Adrenal gland (tissue), 9 donors: ENCODE measurements at regions not wholly inside any gene's neighbourhood (a gene's known extent, or its start where the extent isn't known, plus 50 kb on each side); places are given as distances from the start of the nearest gene placed in this dataset.
"Not testable (repeated sequence)": the region's sequence is repeated elsewhere in the genome, so short reads cannot be mapped to it uniquely, and the experiment has no call there.

ENCODE experiments used
- DNase-seq, 7 donors: peaks; one replicate each; pipeline ENCODE4 v3.0.0-alpha.2; 2019 to 2020
- H3K27ac ChIP-seq, 5 donors: fragments of 200-600 bp; sonication (generic) in 4 of 5; 1 replicate in 3 of 5; 2 replicates in 2 of 5; pipeline versions ENCODE4 v1.5.1 to v1.8.0; 2016 to 2020; ENCODE audit warnings: mild to moderate bottlenecking in 1 of 5
- H3K27me3 ChIP-seq: fragments of 200-600 bp; 2 replicates; pipeline ENCODE4 v1.8.0; 2021
- H3K36me3 ChIP-seq, 2 donors: fragments of 200-600 bp; replicated peaks in 1 of 2; 1 replicate in 1 of 2; 2 replicates in 1 of 2; pipeline versions ENCODE4 v1.5.1 to v1.8.0; 2018 to 2022
- H3K4me1 ChIP-seq, 2 donors: fragments of 200-600 bp; replicated peaks in 1 of 2; 1 replicate in 1 of 2; 2 replicates in 1 of 2; pipeline versions ENCODE4 v1.5.1 to v1.8.0; 2018 to 2021
- H3K4me3 ChIP-seq, 4 donors: fragments of 200-600 bp; sonication (generic) in 3 of 4; one replicate each; pipeline ENCODE4 v1.5.1; 2016 to 2018
- H3K9me3 ChIP-seq, 3 donors: fragments of 200-600 bp; sonication (generic) in 1 of 3; replicated peaks in 1 of 3; 1 replicate in 2 of 3; 2 replicates in 1 of 3; pipeline versions ENCODE4 v1.5.1 to v1.8.0; 2016 to 2021
- CTCF ChIP-seq, 6 experiments: fragments of 450-650 bp in 4 of 6; fragments of 200-600 bp in 2 of 6; sonication (generic) in 1 of 6; IDR thresholded peaks; 1 replicate in 5 of 6; 2 replicates in 1 of 6; pipeline versions ENCODE4 v1.5.1 to v1.8.0; 2016 to 2021; ENCODE audit warnings: antibody characterized with exemption in 6 of 6, mild to moderate bottlenecking in 2 of 6, moderate library complexity in 1 of 6
- POLR2A ChIP-seq, 2 donors: fragments of 450-650 bp; IDR thresholded peaks; one replicate each; pipeline ENCODE4 v1.6.1; 2017; ENCODE audit warnings: antibody characterized with exemption in 2 of 2, mild to moderate bottlenecking in 2 of 2, moderate library complexity in 1 of 2
- WGBS, 4 donors: extraction: QIAGEN DNeasy Blood & Tissue Kit in 2 of 4; methylation state at CpG; one replicate each; pipeline versions ENCODE4 v1.1.5 to v1.1.7; 2013 to 2017; 5-methylcytosine and 5-hydroxymethylcytosine counted together
- intact Hi-C, 2 donors: fragments of 100-400 bp; cut with DNase I; formaldehyde crosslinking; loops; one replicate each; pipeline versions ENCODE4 v1.14.1 to v1.15.0; 2022 to 2023
- donor health status: healthy with polysubstance abuse.
- donor health status: Bipolar disorder and iron deficiency.
- donor health status: DM: yes; HTN: yes; CAD: no.
- donor health status: DM: no; HTN: no; CAD: no.
- donor health status: DM: no; HTN: no; CAD: no.

- H3K9me3 ChIP-seq = no peaks in the 10 kb centered on the region
- no peak for DNase-seq
- H3K27me3 ChIP-seq = no peaks in the 10 kb centered on the region
- 72 to 77% (median 75%) methylated on average over 3 of the region's 3 CpGs for WGBS, 4 donors
- intact Hi-C loops = no loop called here
- TF ChIP-seq POLR2A (IDR thresholded peaks at IDR 0.05) = no peak
- H3K4me1 ChIP-seq = peaks cover 7 to 20% of the 10 kb centered on the region in 2 donors
- no peak overlapping the region for H3K4me3 ChIP-seq
- H3K36me3 ChIP-seq = no peaks in the 10 kb centered on the region
- peak overlapping the region in 2 of 5 donors; percentile 60 to 74 for H3K27ac ChIP-seq
Measured at GRCh38 chr6:56729719-56730118, 87.0 kb upstream of the DST start.

GRCh38 chr6:56729166-56729565 is 86.5 kb upstream of the DST start:
- DNase-seq, H3K27me3 ChIP-seq, intact Hi-C loops, H3K4me3 ChIP-seq, H3K36me3 ChIP-seq, H3K9me3 ChIP-seq: not testable (repeated sequence)
- Histone ChIP-seq H3K27ac (peak overlapping the region in 2 of 5 donors; percentile 18 to 74), H3K4me1 (peaks cover 7 to 20% of the 10 kb centered on the region in 2 donors)
- 93 to 98% (median 97%) methylated on average over 10 of the region's 10 CpGs for WGBS, 4 donors

GRCh38 chr6:56727097-56727850 is 84.6 kb upstream of the DST start:
- no peak overlapping the region for H3K27ac ChIP-seq
- H3K9me3 ChIP-seq = no peaks in the 10 kb centered on the region
- TF ChIP-seq CTCF (IDR thresholded peaks at IDR 0.05) (no peak), POLR2A (IDR thresholded peaks at IDR 0.05) (no peak)
- no peak overlapping the region for H3K4me3 ChIP-seq
- H3K27me3 ChIP-seq = no peaks in the 10 kb centered on the region
- no peak for DNase-seq
- no peaks in the 10 kb centered on the region for H3K36me3 ChIP-seq
- 67 to 73% (median 71%) methylated on average over 4 of the region's 4 CpGs for WGBS, 4 donors
- H3K4me1 ChIP-seq = peaks cover 7 to 20% of the 10 kb centered on the region in 2 donors
- intact Hi-C loops = no loop called here

GRCh38 chr6:56725254-56725653 is 82.6 kb upstream of the DST start:
- Histone ChIP-seq H3K4me1 (peaks cover 7 to 10% of the 10 kb centered on the region in 2 donors), H3K4me3 (no peak overlapping the region), H3K9me3 (no peaks in the 10 kb centered on the region), H3K27me3 (no peaks in the 10 kb centered on the region), H3K36me3 (no peaks in the 10 kb centered on the region), H3K27ac (no peak overlapping the region)
- 92 to 97% (median 95%) methylated on average over 2 of the region's 2 CpGs for WGBS, 4 donors
- no peak for DNase-seq
- intact Hi-C loops = no loop called here
- TF ChIP-seq CTCF (IDR thresholded peaks at IDR 0.05) (no peak), POLR2A (IDR thresholded peaks at IDR 0.05) (no peak)

- H3K4me3 ChIP-seq = no peak overlapping the region
- peaks cover 2 to 7% of the 10 kb centered on the region in 2 donors for H3K4me1 ChIP-seq
- no peak overlapping the region for H3K27ac ChIP-seq
- intact Hi-C loops = no loop called here
- H3K27me3 ChIP-seq = no peaks in the 10 kb centered on the region
- no peaks in the 10 kb centered on the region for H3K36me3 ChIP-seq
- no peak for DNase-seq
- 78 to 89% (median 79%) methylated on average over 2 of the region's 2 CpGs for WGBS, 4 donors
- H3K9me3 ChIP-seq = no peaks in the 10 kb centered on the region
- TF ChIP-seq POLR2A (IDR thresholded peaks at IDR 0.05) (no peak), CTCF (IDR thresholded peaks at IDR 0.05) (no peak)
Measured at GRCh38 chr6:56724455-56724854, 81.8 kb upstream of the DST start.
